Heart left ventricle (tissue), 16 donors: ENCODE measurements at regions not wholly inside any gene's neighbourhood (a gene's known extent, or its start where the extent isn't known, plus 50 kb on each side); places are given as distances from the start of the nearest gene placed in this dataset.

Source experiments
- ATAC-seq, 4 donors: fragments of 200-7000 bp; cut with Tn5 transposase; one replicate each; pipeline ENCODE4 v1.9.1; 2020 to 2022; ENCODE audit warnings: moderate library complexity in 4 of 4, mild to moderate bottlenecking in 3 of 4, moderate number of reproducible peaks in 1 of 4
- DNase-seq, 5 donors: peaks; one replicate each; pipeline ENCODE4 v3.0.0-alpha.2; 2020
- H3K27ac ChIP-seq, 12 donors: fragments of 200-600 bp; sonication (generic) in 4 of 12; one replicate each; pipeline versions ENCODE4 v1.5.0 to v1.8.0; 2016 to 2022; ENCODE audit warnings: mild to moderate bottlenecking in 2 of 12
- H3K27me3 ChIP-seq, 9 donors: fragments of 200-600 bp; sonication (generic) in 2 of 9; one replicate each; pipeline versions ENCODE4 v1.5.1 to v1.8.0; 2016 to 2022; ENCODE audit warnings: mild to moderate bottlenecking in 3 of 9
- H3K36me3 ChIP-seq, 9 donors: fragments of 200-600 bp; sonication (generic) in 2 of 9; one replicate each; pipeline versions ENCODE4 v1.5.0 to v1.8.0; 2018 to 2022; ENCODE audit warnings: mild to moderate bottlenecking in 2 of 9
- H3K4me1 ChIP-seq, 12 donors: fragments of 200-600 bp; sonication (generic) in 4 of 12; one replicate each; pipeline versions ENCODE4 v1.5.0 to v1.8.0; 2016 to 2022; ENCODE audit warnings: mild to moderate bottlenecking in 3 of 12
- H3K4me3 ChIP-seq, 12 donors: fragments of 200-600 bp; sonication (generic) in 4 of 12; one replicate each; pipeline versions ENCODE4 v1.5.0 to v1.8.0; 2017 to 2022; ENCODE audit warnings: mild to moderate bottlenecking in 9 of 12, moderate library complexity in 4 of 12
- H3K9me3 ChIP-seq, 12 donors: fragments of 200-600 bp; sonication (generic) in 4 of 12; one replicate each; pipeline versions ENCODE4 v1.5.0 to v1.8.0; 2016 to 2022; ENCODE audit warnings: mild to moderate bottlenecking in 1 of 12
- CTCF ChIP-seq, 12 donors: fragments of 200-600 bp; sonication (generic) in 4 of 12; IDR thresholded peaks; one replicate each; pipeline versions ENCODE4 v1.5.0 to v1.8.0; 2018 to 2022; ENCODE audit warnings: antibody characterized with exemption in 12 of 12, mild to moderate bottlenecking in 5 of 12
- POLR2A ChIP-seq, 2 donors: fragments of 450-650 bp; IDR thresholded peaks; one replicate each; pipeline ENCODE4 v1.6.1; 2017; ENCODE audit warnings: antibody characterized with exemption in 2 of 2, mild to moderate bottlenecking in 2 of 2, moderate library complexity in 2 of 2
- WGBS, 4 donors: extraction: QIAGEN DNeasy Blood & Tissue Kit in 2 of 4; methylation state at CpG; one replicate each; pipeline versions ENCODE4 v1.1.5 to v1.1.7; 2013 to 2018; 5-methylcytosine and 5-hydroxymethylcytosine counted together
- intact Hi-C, 10 donors: fragments of 100-400 bp; cut with DNase I; formaldehyde crosslinking; loops; one replicate each; pipeline versions ENCODE4 v1.11.1 to v1.14.2; 2022
- donor health status: ischemic (EF 13 %, LVEDD 7.1; RV severe dilation, severe dysfunction).
- donor health status: healthy with polysubstance abuse.
- donor health status: DM: no; HTN: yes; CAD: no.
- donor health status: DM: no; HTN: no; CAD: no.
- donor health status: ischemic (EF 25% LVEDD 6.9; RV normal size, moderate dysfunction).
- donor health status: ischemic (EF 25% LVEDD 5.7; RV mildly dilated, moderate dysfunction).
- donor health status: healthy.
- donor health status: DM: yes; HTN: yes; CAD: no.
- donor health status: ischemic (EF 35%, LVEDD 5.7; RV mildly dilated, moderate dysfunction).
- donor health status: nonischemic (EF 11% LVEDD 7.7; RV severe dilation, severe dysfunction).
- donor health status: DM: yes; HTN: yes; CAD: no.
- donor health status: PGD.
- donor health status: ischemic (EF 29% LVEDD 5.4; RV normal size, mild dysfunction).
- donor health status: nonischemic (EF 23%, LVEDD 6.1; RV moderate dilation, normal function).

DNA sequence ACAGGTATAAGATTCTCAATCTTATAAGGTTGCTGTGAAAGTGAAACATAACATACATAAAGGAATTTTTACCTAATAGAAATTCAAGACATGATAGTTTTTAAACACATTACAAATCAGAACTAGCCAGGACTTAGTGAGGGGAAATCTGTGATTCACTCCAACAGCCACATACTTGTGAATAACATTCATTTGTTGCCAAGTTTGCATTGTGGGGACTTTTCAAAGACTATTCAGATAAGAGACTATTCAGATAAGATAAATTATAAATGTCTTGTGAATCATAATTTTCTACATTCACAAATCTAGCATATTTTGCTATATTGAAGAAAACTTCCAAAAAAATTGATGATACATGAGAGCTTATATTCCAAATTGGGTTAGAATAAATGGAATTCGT lies 345.3 kb upstream of the CDH20 start:
- Histone ChIP-seq H3K9me3 (peaks cover 0 to 10% (median 0%) of the 10 kb centered on the region in 12 donors), H3K27ac (no peak overlapping the region), H3K4me1 (no peaks in the 10 kb centered on the region), H3K4me3 (no peak overlapping the region), H3K36me3 (no peaks in the 10 kb centered on the region), H3K27me3 (no peaks in the 10 kb centered on the region)
- intact Hi-C loops: no loop called here
- WGBS, 4 donors: 69 to 77% (median 75%) methylated on average over 1 of the region's 1 CpG
- DNase-seq (no peak), ATAC-seq (no peak)
- TF ChIP-seq CTCF (IDR thresholded peaks at IDR 0.05) (no peak), POLR2A (IDR thresholded peaks at IDR 0.05) (no peak)

- Histone ChIP-seq H3K4me3 (no peak overlapping the region), H3K27me3 (peaks cover 0 to 2% (median 0%) of the 10 kb centered on the region in 9 donors), H3K4me1 (peaks cover 0 to 5% (median 0%) of the 10 kb centered on the region in 12 donors), H3K27ac (no peak overlapping the region), H3K36me3 (no peaks in the 10 kb centered on the region), H3K9me3 (peaks cover 0 to 12% (median 0%) of the 10 kb centered on the region in 12 donors)
- intact Hi-C loops: no loop called here
- no peak for ATAC-seq
- DNase-seq: no peak
- no peak for TF ChIP-seq POLR2A (IDR thresholded peaks at IDR 0.05)
- WGBS, 4 donors: 61 to 79% (median 64%) methylated on average over 1 of the region's 1 CpG
These were observed 336.9 kb upstream of the CDH20 start for GRCh38 chr18:60996326-60996725.

GRCh38 chr18:60996822-60997221 lies 336.4 kb upstream of the CDH20 start:
- H3K27me3 ChIP-seq: peaks cover 0 to 2% (median 0%) of the 10 kb centered on the region in 9 donors
- DNase-seq: no peak
- ATAC-seq: no peak

GRCh38 chr18:61001138-61001537 lies 332.1 kb upstream of the CDH20 start:
- H3K9me3 ChIP-seq: peaks cover 0 to 2% (median 0%) of the 10 kb centered on the region in 12 donors
- H3K27ac ChIP-seq: no peak overlapping the region
- DNase-seq (no peak), ATAC-seq (no peak)
- peaks cover 0 to 2% (median 0%) of the 10 kb centered on the region in 9 donors for H3K27me3 ChIP-seq
- H3K36me3 ChIP-seq: no peaks in the 10 kb centered on the region
- WGBS, 4 donors: 64 to 89% (median 84%) methylated on average over 2 of the region's 2 CpGs
- TF ChIP-seq POLR2A (IDR thresholded peaks at IDR 0.05): no peak
- TF ChIP-seq CTCF (IDR thresholded peaks at IDR 0.05): no peak
- no peaks in the 10 kb centered on the region for H3K4me1 ChIP-seq
- intact Hi-C loops: no loop called here
- no peak overlapping the region for H3K4me3 ChIP-seq

More at GRCh38 chr18:60996822-60997221, 336.4 kb upstream of the CDH20 start:
- no peak for TF ChIP-seq CTCF (IDR thresholded peaks at IDR 0.05)
- TF ChIP-seq POLR2A (IDR thresholded peaks at IDR 0.05): no peak
- peaks cover 0 to 5% (median 0%) of the 10 kb centered on the region in 12 donors for H3K4me1 ChIP-seq
- intact Hi-C loops: no loop called here
- H3K9me3 ChIP-seq: peaks cover 0 to 12% (median 0%) of the 10 kb centered on the region in 12 donors
- no peak overlapping the region for H3K27ac ChIP-seq
- H3K36me3 ChIP-seq: no peaks in the 10 kb centered on the region
- 81 to 90% (median 87%) methylated on average over 5 of the region's 5 CpGs for WGBS, 4 donors
- H3K4me3 ChIP-seq: no peak overlapping the region

DNA sequence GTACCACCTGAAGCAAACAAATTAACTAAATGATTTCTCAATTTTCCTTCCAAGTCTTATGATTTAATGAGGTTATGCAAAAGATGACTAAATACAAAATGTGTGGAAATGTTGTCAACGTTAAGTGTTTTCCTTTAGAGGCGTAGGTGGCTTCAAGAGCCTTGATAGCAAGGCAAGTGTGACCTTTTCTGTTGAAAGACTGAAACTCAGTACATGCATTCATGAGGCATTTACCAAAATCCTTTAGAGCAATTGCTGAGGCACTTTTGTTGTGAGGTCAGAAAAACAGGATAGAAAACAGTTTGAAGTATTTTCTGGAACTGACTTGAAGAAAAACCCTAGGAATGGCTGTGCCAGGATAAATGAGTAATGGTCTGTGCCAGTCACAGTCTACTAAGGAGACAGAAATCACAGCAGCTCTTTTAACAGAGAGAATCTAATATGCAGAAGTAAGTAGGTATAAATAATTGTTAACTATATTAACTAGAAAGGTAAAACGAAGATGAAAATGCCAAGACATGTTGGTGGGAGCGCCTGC lies 326.5 kb upstream of the CDH20 start:
- Histone ChIP-seq H3K36me3 (no peaks in the 10 kb centered on the region), H3K27me3 (no peaks in the 10 kb centered on the region), H3K9me3 (peaks cover 0 to 7% (median 0%) of the 10 kb centered on the region in 12 donors), H3K4me1 (no peaks in the 10 kb centered on the region), H3K4me3 (no peak overlapping the region), H3K27ac (no peak overlapping the region)
- DNase-seq (no peak), ATAC-seq (no peak)
- intact Hi-C loops: no loop called here
- 80 to 86% (median 83%) methylated on average over 4 of the region's 4 CpGs for WGBS, 4 donors
- TF ChIP-seq POLR2A (IDR thresholded peaks at IDR 0.05) (no peak), CTCF (IDR thresholded peaks at IDR 0.05) (no peak)
